GM21528 (cell line): ENCODE measurements at regions not wholly inside any gene's neighbourhood (a gene's known extent, or its start where the extent isn't known, plus 50 kb on each side); places are given as distances from the start of the nearest gene placed in this dataset.
"Not testable (repeated sequence)": the region's sequence is repeated elsewhere in the genome, so short reads cannot be mapped to it uniquely, and the experiment has no call there.

ENCODE experiments used
- ATAC-seq: cut with Tn5 transposase; IDR thresholded peaks from one replicate; pipeline ENCODE4 v1.9.1; 2021; ENCODE audit warnings: mild to moderate bottlenecking, moderate library complexity; ENCODE audit not compliant: unreplicated experiment, low FRiP score

DNA sequence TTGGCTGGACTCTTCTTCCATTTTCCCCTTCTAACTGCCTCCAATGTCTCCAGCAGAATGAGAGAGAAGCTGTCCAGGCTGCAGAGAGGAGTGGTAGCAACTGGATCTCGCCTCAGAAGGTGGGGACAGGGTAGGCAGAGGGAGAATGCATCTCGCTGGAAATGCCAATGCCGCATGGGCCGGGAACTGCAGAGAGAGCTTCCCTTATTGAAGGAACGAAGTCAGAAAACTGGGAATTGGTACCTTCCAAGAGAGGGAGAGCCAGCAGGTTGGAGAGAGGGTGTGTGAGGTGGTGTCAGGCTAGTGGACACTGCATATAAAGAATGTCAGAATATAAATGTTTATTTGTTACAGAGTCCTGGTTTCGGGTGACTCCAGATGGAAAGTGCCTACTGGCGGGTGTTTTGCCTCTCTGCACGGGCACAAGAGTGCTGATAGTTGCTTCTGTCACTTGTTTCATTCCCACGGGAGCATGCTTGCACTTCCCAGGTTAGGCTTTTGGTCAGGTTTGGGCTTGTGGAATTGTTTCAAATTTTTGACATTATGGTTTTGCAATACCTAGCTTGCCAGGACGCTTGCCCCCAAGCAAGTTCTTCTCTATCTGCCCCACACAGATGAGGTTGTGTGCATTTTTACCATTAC lies 156.8 kb upstream of the STS start:
- ATAC-seq, result no peak

GRCh38 chrX:6989858-6990257 lies 157.7 kb upstream of the STS start:
- no peak for ATAC-seq

- ATAC-seq, result not testable (repeated sequence)
Measured at GRCh38 chrX:6988694-6989093, 158.8 kb upstream of the STS start.

DNA sequence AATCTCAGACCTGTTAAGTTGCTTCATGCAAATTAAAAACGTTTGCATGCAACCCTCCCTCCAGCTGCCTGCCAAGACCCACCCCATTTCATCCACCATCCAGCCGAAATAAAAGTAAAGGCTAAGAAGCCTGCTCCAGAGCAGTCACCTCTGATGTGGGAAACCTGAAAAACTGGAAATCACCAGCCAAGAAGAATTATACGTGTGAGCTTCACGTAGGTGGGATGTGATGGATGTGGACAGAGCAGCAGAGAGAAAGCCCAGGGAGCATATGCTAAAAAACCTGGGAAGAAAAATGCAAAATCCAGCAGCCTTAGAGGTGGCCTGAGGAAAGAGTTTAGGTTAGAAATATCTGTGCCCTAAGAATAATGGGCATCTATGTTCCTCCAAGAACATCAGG lies 160.6 kb upstream of the STS start:
- no peak for ATAC-seq

GRCh38 chrX:6985537-6985936 lies 162.0 kb upstream of the STS start:
- ATAC-seq, result no peak

GRCh38 chrX:6983207-6983955 lies 164.1 kb upstream of the STS start:
- no peak for ATAC-seq

- no peak for ATAC-seq
Measured at GRCh38 chrX:6981718-6982406, 165.7 kb upstream of the STS start.

GRCh38 chrX:6980981-6981380 lies 166.5 kb upstream of the STS start:
- ATAC-seq, result no peak

GRCh38 chrX:6968231-6968630 lies 179.3 kb upstream of the STS start:
- no peak for ATAC-seq

- no peak for ATAC-seq
Measured at GRCh38 chrX:6965729-6966128, 181.8 kb upstream of the STS start.

DNA sequence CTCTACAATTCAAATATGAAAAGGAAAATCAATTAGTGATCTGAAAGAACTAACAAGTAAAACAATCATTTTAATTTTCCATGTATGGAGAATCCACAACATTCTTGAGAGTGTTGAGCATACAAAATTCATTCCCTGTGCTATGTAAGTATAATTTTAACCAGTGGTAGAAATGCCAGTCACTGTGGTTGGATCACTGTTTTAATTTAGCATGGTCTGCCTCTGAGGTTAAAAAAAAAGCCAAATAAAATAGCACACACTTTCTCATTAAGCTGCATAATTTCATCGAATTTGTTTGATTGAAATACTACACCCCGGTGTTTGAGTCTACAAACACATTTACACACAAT lies 185.5 kb upstream of the STS start:
- ATAC-seq, result no peak

DNA sequence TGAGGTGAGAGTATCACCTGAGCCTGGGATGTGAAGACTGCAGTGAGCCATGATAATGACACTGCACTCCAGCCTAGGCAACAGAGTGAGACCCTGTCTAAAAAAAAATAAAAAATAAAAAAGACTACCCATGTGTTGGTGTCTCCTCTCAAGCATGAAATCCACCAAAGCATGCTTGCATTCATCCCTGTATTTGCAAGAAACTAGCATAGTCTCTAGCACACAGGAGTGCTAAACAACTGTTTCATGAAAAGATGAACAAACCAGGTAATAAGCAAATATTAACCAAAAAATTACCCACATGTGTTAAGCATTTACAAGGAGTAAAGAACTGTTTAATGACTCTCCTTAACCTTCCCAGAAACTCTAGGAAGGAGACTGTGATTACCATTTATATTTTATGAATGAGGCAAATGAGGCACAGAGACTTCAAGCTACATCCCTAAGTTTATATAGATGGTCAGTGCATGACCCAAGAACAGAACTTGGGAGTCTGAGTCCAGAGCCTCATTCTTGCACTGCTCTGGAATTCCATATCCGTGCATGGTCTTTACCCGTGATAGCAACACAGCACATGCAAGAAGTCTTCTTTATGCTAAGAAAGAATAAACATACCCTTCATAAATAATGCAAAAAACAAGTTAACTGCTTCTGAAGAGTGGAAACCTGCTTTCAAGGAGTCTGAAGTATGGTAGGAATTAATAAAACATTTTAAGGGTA lies 186.1 kb upstream of the STS start:
- no peak for ATAC-seq

- ATAC-seq, result no peak
Measured at GRCh38 chrX:6959006-6959405, 188.5 kb upstream of the STS start.

GRCh38 chrX:6954836-6955235 lies 192.7 kb upstream of the STS start:
- ATAC-seq, result no peak

GRCh38 chrX:6946168-6946567 lies 201.3 kb upstream of the STS start:
- ATAC-seq, result no peak

DNA sequence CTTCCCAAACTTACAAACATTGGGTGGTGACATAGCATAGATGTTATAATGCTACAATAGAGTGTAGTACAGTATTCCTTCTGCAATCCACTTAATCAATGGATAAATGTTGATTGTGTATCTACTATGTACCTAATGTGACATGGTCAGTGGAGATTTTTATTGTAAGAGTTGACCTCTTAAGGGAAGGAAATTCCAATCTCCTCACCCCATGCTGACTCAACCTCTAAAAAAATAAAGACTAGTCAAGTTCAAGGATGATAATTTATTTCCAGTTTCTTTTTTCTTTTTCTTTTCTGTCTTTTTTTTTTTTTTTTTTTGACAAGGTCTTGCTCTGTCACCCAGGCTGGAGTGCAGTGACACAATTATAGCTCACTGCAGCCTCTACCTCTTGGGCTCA lies 206.5 kb upstream of the STS start:
- no peak for ATAC-seq

GRCh38 chrX:6932942-6933341 lies 214.6 kb upstream of the STS start:
- not testable (repeated sequence) for ATAC-seq

GRCh38 chrX:6930307-6930849 lies 217.1 kb upstream of the STS start:
- ATAC-seq, result no peak

GRCh38 chrX:6924443-6925077 lies 223.0 kb upstream of the STS start:
- no peak for ATAC-seq

DNA sequence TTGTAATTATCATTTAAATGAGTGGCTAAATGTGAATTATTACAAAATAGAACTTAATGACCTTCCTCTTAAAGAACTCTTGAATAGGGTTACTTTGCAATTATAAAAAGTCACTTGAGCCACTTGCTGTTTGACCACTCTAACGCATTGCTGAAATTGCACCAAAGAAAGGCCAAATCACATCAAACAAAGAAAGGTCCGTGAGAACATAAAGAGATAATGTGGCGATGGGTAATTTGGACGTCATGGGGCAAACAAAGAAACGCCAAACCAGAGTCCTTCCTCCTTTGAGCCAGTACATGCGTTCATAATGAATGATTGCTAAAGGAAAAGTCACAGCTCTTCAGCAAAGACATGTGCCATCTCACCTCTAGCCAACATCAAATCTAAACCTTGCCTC lies 229.8 kb upstream of the STS start:
- no peak for ATAC-seq
